Osteoblast (primary cell): ENCODE measurements at regions not wholly inside any gene's neighbourhood (a gene's known extent, or its start where the extent isn't known, plus 50 kb on each side); places are given as distances from the start of the nearest gene placed in this dataset.

ENCODE experiments used
- DNase-seq: peaks from one replicate; pipeline ENCODE4 v3.0.0; 2011; ENCODE audit warnings: low spot score, mixed read lengths; ENCODE audit not compliant: insufficient read length; ENCODE audit errors: missing footprints
- H2AFZ ChIP-seq: 2 replicates; pipeline ENCODE4 v1.6.0; 2011; ENCODE audit warnings: mild to moderate bottlenecking, low read length
- H3K27ac ChIP-seq: 2 replicates; pipeline ENCODE4 v1.5.1; 2011; ENCODE audit warnings: mild to moderate bottlenecking, low read depth, low read length, moderate library complexity
- H3K27me3 ChIP-seq: 2 replicates; pipeline ENCODE4 v1.6.0; 2012; ENCODE audit warnings: mild to moderate bottlenecking, control low read depth, inconsistent platforms, low read length, moderate library complexity; ENCODE audit not compliant: insufficient read depth
- H3K36me3 ChIP-seq: 2 replicates; pipeline ENCODE4 v1.5.1; 2011; ENCODE audit warnings: mild to moderate bottlenecking, low read length, control low read depth, moderate library complexity; ENCODE audit not compliant: insufficient read depth
- H3K4me1 ChIP-seq: 2 replicates; pipeline ENCODE4 v1.5.1; 2011; ENCODE audit warnings: mild to moderate bottlenecking, low read length, control low read depth, moderate library complexity; ENCODE audit not compliant: insufficient read depth
- H3K4me2 ChIP-seq: 2 replicates; pipeline ENCODE4 v1.6.0; 2011; ENCODE audit warnings: mild to moderate bottlenecking, low read length; ENCODE audit not compliant: insufficient read depth
- H3K4me3 ChIP-seq: fragments of 200-600 bp; sonication (generic); 3 replicates; pipeline ENCODE4 v1.5.1; 2012; ENCODE audit warnings: mild to moderate bottlenecking, low read length, inconsistent platforms; ENCODE audit not compliant: insufficient read depth
- H3K79me2 ChIP-seq: 2 replicates; pipeline ENCODE4 v1.6.0; 2012; ENCODE audit warnings: mild to moderate bottlenecking, low read length, control low read depth, inconsistent platforms; ENCODE audit not compliant: insufficient read depth
- H3K9me3 ChIP-seq: 2 replicates; pipeline ENCODE4 v1.5.1; 2011; ENCODE audit warnings: low read depth, low read length, control low read depth
- H4K20me1 ChIP-seq: 2 replicates; pipeline ENCODE4 v1.6.0; 2012; ENCODE audit warnings: mild to moderate bottlenecking, low read length, control low read depth; ENCODE audit not compliant: insufficient read depth
- TF ChIP-seq, protein P1 (sequence below): IDR thresholded peaks from 2 replicates; pipeline ENCODE4 v1.5.1; 2011; ENCODE audit warnings: mild to moderate bottlenecking, low read depth, low read length, moderate library complexity; ENCODE audit errors: extremely low read depth

DNA sequence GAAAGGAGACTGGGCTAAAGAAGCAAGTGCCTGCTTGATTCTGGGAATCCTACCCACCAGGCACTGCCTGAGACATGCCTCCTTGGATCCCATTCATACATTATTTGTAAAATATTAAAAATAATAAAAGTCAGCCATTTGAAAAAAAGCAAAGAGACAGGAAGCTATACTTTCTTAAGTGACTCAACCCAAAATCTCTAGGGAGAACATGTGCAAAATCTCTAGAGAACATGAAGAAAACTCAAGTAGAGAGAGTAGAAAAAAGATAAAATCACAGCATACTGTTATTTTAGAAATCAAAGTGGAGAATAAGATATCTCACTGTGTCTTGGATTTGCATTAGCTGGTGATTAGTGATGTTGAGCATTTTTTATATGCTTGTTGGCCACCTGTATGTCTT lies 197.2 kb upstream of the GGTLC1 start:
- Histone ChIP-seq H3K79me2 (no peaks in the 10 kb centered on the region), H3K27me3 (no peaks in the 10 kb centered on the region), H3K4me3 (no peak overlapping the region), H3K27ac (no peak overlapping the region), H4K20me1 (no peaks in the 10 kb centered on the region), H3K36me3 (no peaks in the 10 kb centered on the region), H3K4me1 (no peaks in the 10 kb centered on the region), H2AFZ (no peak overlapping the region), H3K4me2 (no peak overlapping the region), H3K9me3 (no peaks in the 10 kb centered on the region)
- TF ChIP-seq, protein P1, sequence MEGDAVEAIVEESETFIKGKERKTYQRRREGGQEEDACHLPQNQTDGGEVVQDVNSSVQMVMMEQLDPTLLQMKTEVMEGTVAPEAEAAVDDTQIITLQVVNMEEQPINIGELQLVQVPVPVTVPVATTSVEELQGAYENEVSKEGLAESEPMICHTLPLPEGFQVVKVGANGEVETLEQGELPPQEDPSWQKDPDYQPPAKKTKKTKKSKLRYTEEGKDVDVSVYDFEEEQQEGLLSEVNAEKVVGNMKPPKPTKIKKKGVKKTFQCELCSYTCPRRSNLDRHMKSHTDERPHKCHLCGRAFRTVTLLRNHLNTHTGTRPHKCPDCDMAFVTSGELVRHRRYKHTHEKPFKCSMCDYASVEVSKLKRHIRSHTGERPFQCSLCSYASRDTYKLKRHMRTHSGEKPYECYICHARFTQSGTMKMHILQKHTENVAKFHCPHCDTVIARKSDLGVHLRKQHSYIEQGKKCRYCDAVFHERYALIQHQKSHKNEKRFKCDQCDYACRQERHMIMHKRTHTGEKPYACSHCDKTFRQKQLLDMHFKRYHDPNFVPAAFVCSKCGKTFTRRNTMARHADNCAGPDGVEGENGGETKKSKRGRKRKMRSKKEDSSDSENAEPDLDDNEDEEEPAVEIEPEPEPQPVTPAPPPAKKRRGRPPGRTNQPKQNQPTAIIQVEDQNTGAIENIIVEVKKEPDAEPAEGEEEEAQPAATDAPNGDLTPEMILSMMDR: no peak
- no peak for DNase-seq

DNA sequence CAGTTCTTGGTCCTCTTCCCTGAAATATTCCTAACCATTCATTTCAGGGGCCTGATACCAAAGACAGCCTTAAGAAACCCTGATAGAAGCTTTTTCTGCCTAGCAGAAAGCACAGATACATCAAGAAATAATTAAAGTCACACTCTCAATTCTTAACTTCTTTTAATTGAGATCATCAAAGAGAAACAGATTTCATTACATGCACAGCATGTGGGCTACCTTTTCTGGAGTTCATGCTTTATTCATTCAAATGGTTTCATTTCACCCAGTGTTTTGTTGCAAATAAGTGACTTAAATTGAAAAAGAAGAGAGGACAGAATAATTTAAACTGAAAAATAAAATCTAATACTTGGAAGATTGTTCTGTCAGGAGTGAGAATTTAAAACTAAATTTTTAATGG lies 192.6 kb upstream of the GGTLC1 start:
- Histone ChIP-seq H3K4me2 (no peak overlapping the region), H3K79me2 (no peaks in the 10 kb centered on the region), H2AFZ (no peak overlapping the region), H3K27me3 (no peaks in the 10 kb centered on the region), H3K4me3 (no peak overlapping the region), H3K4me1 (no peaks in the 10 kb centered on the region), H3K9me3 (no peaks in the 10 kb centered on the region), H3K27ac (no peak overlapping the region), H4K20me1 (no peaks in the 10 kb centered on the region), H3K36me3 (no peaks in the 10 kb centered on the region)
- no peak for DNase-seq
- TF ChIP-seq, protein P1: no peak

DNA sequence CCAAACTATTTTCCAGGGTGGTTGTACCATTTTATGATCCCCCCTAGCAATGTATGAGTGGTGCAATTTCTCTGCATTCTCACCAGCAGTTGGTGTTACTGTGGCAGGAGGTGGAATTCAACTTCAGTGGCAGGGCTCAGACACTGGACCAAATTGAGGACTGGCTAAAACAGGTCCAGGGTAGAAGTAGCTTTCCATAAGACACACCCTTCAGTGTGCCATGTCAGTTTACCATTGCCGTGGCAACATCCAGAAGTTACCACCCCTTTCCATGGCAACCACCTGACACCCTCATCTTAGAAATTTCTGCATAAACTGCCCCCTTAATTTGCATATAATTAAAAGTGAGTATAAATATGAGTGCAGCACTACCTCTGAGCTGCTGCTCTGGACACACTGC lies 180.7 kb upstream of the GGTLC1 start:
- Histone ChIP-seq H3K36me3 (no peaks in the 10 kb centered on the region), H3K9me3 (no peaks in the 10 kb centered on the region), H3K27me3 (no peaks in the 10 kb centered on the region), H3K4me1 (no peaks in the 10 kb centered on the region), H3K4me3 (no peak overlapping the region), H2AFZ (no peak overlapping the region), H3K27ac (no peak overlapping the region), H3K4me2 (no peak overlapping the region), H3K79me2 (no peaks in the 10 kb centered on the region), H4K20me1 (no peaks in the 10 kb centered on the region)
- TF ChIP-seq, protein P1: no peak
- no peak for DNase-seq

DNA sequence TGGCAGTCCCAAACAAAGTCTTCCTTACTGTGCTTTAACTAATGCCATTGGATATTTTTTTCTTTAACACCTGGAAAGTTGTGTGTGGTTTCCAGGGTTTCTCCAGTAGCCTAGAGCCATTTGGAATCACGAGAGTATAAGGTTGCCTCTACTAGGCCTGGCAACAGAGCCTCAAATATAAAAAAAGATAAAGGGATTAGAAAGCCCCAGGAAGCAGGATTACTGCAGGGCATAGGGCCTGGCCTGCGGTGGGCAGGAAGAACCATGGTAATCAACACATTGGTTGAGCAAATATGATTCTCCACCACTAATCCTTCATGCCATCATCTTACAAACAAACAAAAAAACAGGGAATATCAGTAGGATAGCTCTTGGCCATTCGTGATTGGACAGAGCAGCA lies 177.8 kb upstream of the GGTLC1 start:
- H3K9me3 ChIP-seq: no peaks in the 10 kb centered on the region
- no peak for DNase-seq
- no peak overlapping the region for H3K4me3 ChIP-seq
- H3K27ac ChIP-seq: no peak overlapping the region
- H3K79me2 ChIP-seq: no peaks in the 10 kb centered on the region
- H3K27me3 ChIP-seq: no peaks in the 10 kb centered on the region
- no peak overlapping the region for H3K4me2 ChIP-seq
- H2AFZ ChIP-seq: no peak overlapping the region
- no peaks in the 10 kb centered on the region for H3K36me3 ChIP-seq
- H3K4me1 ChIP-seq: peaks cover under 1% of the 10 kb centered on the region
- H4K20me1 ChIP-seq: no peaks in the 10 kb centered on the region
- TF ChIP-seq, protein P1: no peak
